ENCODE measurements at regions not wholly inside any gene's neighbourhood (a gene's known extent, or its start where the extent isn't known, plus 50 kb on each side); places are given as distances from the start of the nearest gene placed in this dataset.

DNA sequence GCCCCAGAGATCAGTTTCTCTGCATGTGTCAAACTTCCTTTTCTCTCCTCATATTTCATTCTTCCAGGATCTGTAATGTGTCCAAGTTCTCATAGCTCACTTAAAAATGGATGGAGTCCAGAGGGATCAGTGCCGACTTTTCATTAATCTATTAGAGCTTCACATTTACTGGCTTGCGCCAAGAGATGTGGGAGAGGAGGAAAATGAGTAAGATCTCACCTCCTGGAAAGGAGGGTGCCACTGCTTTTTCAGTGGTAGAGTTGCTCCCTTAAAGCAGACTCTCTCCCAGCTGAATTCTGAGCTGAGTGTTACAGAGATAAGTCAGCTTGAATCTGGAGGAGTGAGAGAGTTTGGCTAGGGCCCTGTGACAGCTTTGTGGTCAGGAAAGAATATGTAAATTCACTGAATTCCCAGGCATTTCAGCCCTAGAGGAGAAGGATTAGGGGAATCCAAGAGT is 175.9 kb downstream of the SOX4 start:
- Histone ChIP-seq H3K27ac (ENCODE audit: low read length) (no peak overlapping the region), H3K4me3 (ENCODE audit: low read length) (no peak overlapping the region), H2AFZ (ENCODE audit: low read length) (no peak overlapping the region), H3K27me3 (replicated peaks; ENCODE audit: insufficient read depth, low read length) (no peaks in the 10 kb centered on the region), H3K4me1 (ENCODE audit: low read length) (no peaks in the 10 kb centered on the region), H4K20me1 (ENCODE audit: insufficient read depth, low read length) (no peaks in the 10 kb centered on the region), H3F3A (ENCODE audit: insufficient read depth, low read length) (no peaks in the 10 kb centered on the region; the same call in 1 of the 2 replicates), H3K36me3 (replicated peaks; ENCODE audit: insufficient read depth, low read length) (no peaks in the 10 kb centered on the region), H3K9me3 (replicated peaks; ENCODE audit: insufficient read depth, low read length) (no peaks in the 10 kb centered on the region), H3K4me2 (ENCODE audit: low read depth, low read length) (no peak overlapping the region), H3K79me2 (ENCODE audit: low read length) (no peaks in the 10 kb centered on the region), H3K9me2 (replicated peaks; ENCODE audit: insufficient read depth, low read length) (no peaks in the 10 kb centered on the region), H3K9ac (ENCODE audit: low read length) (no peak overlapping the region)
- no peak for TF ChIP-seq CTCF (IDR thresholded peaks at IDR 0.05; ENCODE audit: low read length)
- TF ChIP-seq EZH2 (optimal IDR thresholded peaks at IDR 0.05; ENCODE audit: low read depth, low read length): no peak
- no peak for TF ChIP-seq EZH2phosphoT487 (IDR thresholded peaks at IDR 0.05; ENCODE audit: low read length)
- no peak for DNase-seq

GRCh38 chr6:21769968-21770367 is 176.4 kb downstream of the SOX4 start:
- Histone ChIP-seq H3K9me2 (replicated peaks; ENCODE audit: insufficient read depth, low read length) (no peaks in the 10 kb centered on the region), H3K9me3 (replicated peaks; ENCODE audit: insufficient read depth, low read length) (no peaks in the 10 kb centered on the region), H3F3A (ENCODE audit: insufficient read depth, low read length) (no peaks in the 10 kb centered on the region; the same call in 1 of the 2 replicates), H3K27me3 (replicated peaks; ENCODE audit: insufficient read depth, low read length) (no peaks in the 10 kb centered on the region), H4K20me1 (ENCODE audit: insufficient read depth, low read length) (no peaks in the 10 kb centered on the region), H3K4me2 (ENCODE audit: low read depth, low read length) (no peak overlapping the region), H3K9ac (ENCODE audit: low read length) (no peak overlapping the region), H3K4me3 (ENCODE audit: low read length) (no peak overlapping the region), H3K79me2 (ENCODE audit: low read length) (no peaks in the 10 kb centered on the region), H3K27ac (ENCODE audit: low read length) (no peak overlapping the region), H3K4me1 (ENCODE audit: low read length) (no peaks in the 10 kb centered on the region), H3K36me3 (replicated peaks; ENCODE audit: insufficient read depth, low read length) (no peaks in the 10 kb centered on the region), H2AFZ (ENCODE audit: low read length) (no peak overlapping the region)
- DNase-seq: no peak
- no peak for TF ChIP-seq CTCF (IDR thresholded peaks at IDR 0.05; ENCODE audit: low read length)
- TF ChIP-seq EZH2phosphoT487 (IDR thresholded peaks at IDR 0.05; ENCODE audit: low read length): no peak
- no peak for TF ChIP-seq EZH2 (optimal IDR thresholded peaks at IDR 0.05; ENCODE audit: low read depth, low read length)

GRCh38 chr6:21771626-21772320 is 178.2 kb downstream of the SOX4 start:
- no peaks in the 10 kb centered on the region for H4K20me1 ChIP-seq (ENCODE audit: insufficient read depth, low read length)
- no peaks in the 10 kb centered on the region for H3K9me3 ChIP-seq (replicated peaks; ENCODE audit: insufficient read depth, low read length)
- no peak overlapping the region for H2AFZ ChIP-seq (ENCODE audit: low read length)
- no peak overlapping the region for H3K27ac ChIP-seq (ENCODE audit: low read length)
- no peak overlapping the region for H3K4me3 ChIP-seq (ENCODE audit: low read length)
- H3K79me2 ChIP-seq (ENCODE audit: low read length): no peaks in the 10 kb centered on the region
- no peaks in the 10 kb centered on the region for H3K27me3 ChIP-seq (replicated peaks; ENCODE audit: insufficient read depth, low read length)
- no peaks in the 10 kb centered on the region for H3K4me1 ChIP-seq (ENCODE audit: low read length)
- H3F3A ChIP-seq (ENCODE audit: insufficient read depth, low read length): no peaks in the 10 kb centered on the region; the same call in 1 of the 2 replicates
- no peaks in the 10 kb centered on the region for H3K36me3 ChIP-seq (replicated peaks; ENCODE audit: insufficient read depth, low read length)
- DNase-seq: no peak
- H3K9ac ChIP-seq (ENCODE audit: low read length): no peak overlapping the region
- TF ChIP-seq CTCF (IDR thresholded peaks at IDR 0.05; ENCODE audit: low read length) (no peak), EZH2phosphoT487 (IDR thresholded peaks at IDR 0.05; ENCODE audit: low read length) (no peak), EZH2 (optimal IDR thresholded peaks at IDR 0.05; ENCODE audit: low read depth, low read length) (no peak)
- no peaks in the 10 kb centered on the region for H3K9me2 ChIP-seq (replicated peaks; ENCODE audit: insufficient read depth, low read length)
- no peak overlapping the region for H3K4me2 ChIP-seq (ENCODE audit: low read depth, low read length)

All from MM.1S (cell line).